C1 segment of cervical spinal cord (tissue), 14 donors: ENCODE measurements at regions not wholly inside any gene's neighbourhood (a gene's known extent, or its start where the extent isn't known, plus 50 kb on each side); places are given as distances from the start of the nearest gene placed in this dataset.

Experiments
- DNase-seq, 14 donors: peaks; one replicate each; lab custom pipeline; 2025; lab: John Stamatoyannopoulos, UW

- peak in 9 of 14 donors; percentile 3 to 74 (median 58) for DNase-seq
Observed at GRCh38 chr18:10032331-10033015, 118.7 kb downstream of the VAPA start.

- DNase-seq = no peak
Observed at GRCh38 chr18:10033016-10033399, 119.2 kb downstream of the VAPA start.

GRCh38 chr18:10035281-10035991, 121.6 kb downstream of the VAPA start:
- DNase-seq = no peak

- no peak for DNase-seq
Observed at GRCh38 chr18:10036479-10036878, 122.7 kb downstream of the VAPA start.

- no peak for DNase-seq
Observed at GRCh38 chr18:10037181-10037580, 123.4 kb downstream of the VAPA start.

- no peak for DNase-seq
Observed at GRCh38 chr18:10038268-10038667, 124.5 kb downstream of the VAPA start.

GRCh38 chr18:10040287-10041011, 126.6 kb downstream of the VAPA start:
- DNase-seq = no peak

- DNase-seq = no peak
Observed at GRCh38 chr18:10041180-10041579, 127.4 kb downstream of the VAPA start.

GRCh38 chr18:10042492-10042891, 128.7 kb downstream of the VAPA start:
- no peak for DNase-seq

- no peak for DNase-seq
Observed at GRCh38 chr18:10044054-10044453, 130.2 kb downstream of the VAPA start.

- peak in 9 of 14 donors; percentile 2 to 63 (median 37) for DNase-seq
Observed at GRCh38 chr18:10045296-10045891, 131.6 kb downstream of the VAPA start.

- no peak for DNase-seq
Observed at GRCh38 chr18:10046178-10046807, 132.5 kb downstream of the VAPA start.

GRCh38 chr18:10047237-10047636, 133.4 kb downstream of the VAPA start:
- DNase-seq = no peak

GRCh38 chr18:10049747-10050146, 135.9 kb downstream of the VAPA start:
- DNase-seq = no peak

- DNase-seq = no peak
Observed at GRCh38 chr18:10050956-10051355, 137.1 kb downstream of the VAPA start.

- DNase-seq = peak in 11 of 14 donors; percentile 7 to 61 (median 39)
Observed at GRCh38 chr18:10051877-10052631, 138.2 kb downstream of the VAPA start.

- no peak for DNase-seq
Observed at GRCh38 chr18:10052871-10053270, 139.1 kb downstream of the VAPA start.

GRCh38 chr18:10053861-10054260, 140.0 kb downstream of the VAPA start:
- no peak for DNase-seq

- DNase-seq = no peak
Observed at GRCh38 chr18:10054366-10054765, 140.6 kb downstream of the VAPA start.

- no peak for DNase-seq
Observed at GRCh38 chr18:10055125-10055750, 141.4 kb downstream of the VAPA start.
